ENCODE measurements at regions not wholly inside any gene's neighbourhood (a gene's known extent, or its start where the extent isn't known, plus 50 kb on each side); places are given as distances from the start of the nearest gene placed in this dataset.
A peak's percentile ranks its signal among the peaks of the same experiment; 100 is the strongest.

GRCh38 chr12:71262466-71262865 lies 104.7 kb upstream of the TSPAN8 start:
- TF ChIP-seq, protein P1, sequence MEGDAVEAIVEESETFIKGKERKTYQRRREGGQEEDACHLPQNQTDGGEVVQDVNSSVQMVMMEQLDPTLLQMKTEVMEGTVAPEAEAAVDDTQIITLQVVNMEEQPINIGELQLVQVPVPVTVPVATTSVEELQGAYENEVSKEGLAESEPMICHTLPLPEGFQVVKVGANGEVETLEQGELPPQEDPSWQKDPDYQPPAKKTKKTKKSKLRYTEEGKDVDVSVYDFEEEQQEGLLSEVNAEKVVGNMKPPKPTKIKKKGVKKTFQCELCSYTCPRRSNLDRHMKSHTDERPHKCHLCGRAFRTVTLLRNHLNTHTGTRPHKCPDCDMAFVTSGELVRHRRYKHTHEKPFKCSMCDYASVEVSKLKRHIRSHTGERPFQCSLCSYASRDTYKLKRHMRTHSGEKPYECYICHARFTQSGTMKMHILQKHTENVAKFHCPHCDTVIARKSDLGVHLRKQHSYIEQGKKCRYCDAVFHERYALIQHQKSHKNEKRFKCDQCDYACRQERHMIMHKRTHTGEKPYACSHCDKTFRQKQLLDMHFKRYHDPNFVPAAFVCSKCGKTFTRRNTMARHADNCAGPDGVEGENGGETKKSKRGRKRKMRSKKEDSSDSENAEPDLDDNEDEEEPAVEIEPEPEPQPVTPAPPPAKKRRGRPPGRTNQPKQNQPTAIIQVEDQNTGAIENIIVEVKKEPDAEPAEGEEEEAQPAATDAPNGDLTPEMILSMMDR (IDR thresholded peaks at IDR 0.05; ENCODE audit: unreplicated experiment) = no peak
- H3K4me1 Mint-ChIP-seq (ENCODE audit: insufficient read depth, unreplicated experiment) = no peaks in the 10 kb centered on the region

GRCh38 chr12:71252473-71252872 lies 94.7 kb upstream of the TSPAN8 start:
- no peak overlapping the region for H3K4me3 Mint-ChIP-seq (ENCODE audit: unreplicated experiment)
- TF ChIP-seq, protein P1 (IDR thresholded peaks at IDR 0.05; ENCODE audit: unreplicated experiment) = no peak
- no TSS peak for BruUV-seq (replicated peaks)
- POLR2A ChIA-PET = no interaction called here
- intact Hi-C loops (cut with micrococcal nuclease) = no loop called here
- no peaks in the 10 kb centered on the region for H3K36me3 Mint-ChIP-seq (ENCODE audit: insufficient read depth, unreplicated experiment)
- CTCF ChIA-PET = no interaction called here
- peaks cover 15% of the 10 kb centered on the region for H3K9me3 Mint-ChIP-seq (ENCODE audit: unreplicated experiment)
- H3K27ac Mint-ChIP-seq (ENCODE audit: low read depth, unreplicated experiment) = no peak overlapping the region
- H3K27me3 Mint-ChIP-seq (ENCODE audit: insufficient read depth, unreplicated experiment) = peaks cover 13% of the 10 kb centered on the region
- DNase-seq (ENCODE audit: unreplicated experiment) = no peak
- peaks cover 7% of the 10 kb centered on the region for H3K4me1 Mint-ChIP-seq (ENCODE audit: insufficient read depth, unreplicated experiment)

More at GRCh38 chr12:71262466-71262865, 104.7 kb upstream of the TSPAN8 start:
- DNase-seq (ENCODE audit: unreplicated experiment) = no peak
- Mint-ChIP-seq H3K27me3 (ENCODE audit: insufficient read depth, unreplicated experiment) (peaks cover 22% of the 10 kb centered on the region), H3K27ac (ENCODE audit: low read depth, unreplicated experiment) (no peak overlapping the region), H3K9me3 (ENCODE audit: unreplicated experiment) (no peaks in the 10 kb centered on the region), H3K4me3 (ENCODE audit: unreplicated experiment) (no peak overlapping the region), H3K36me3 (ENCODE audit: insufficient read depth, unreplicated experiment) (no peaks in the 10 kb centered on the region)
- intact Hi-C loops (cut with micrococcal nuclease) = no loop called here
- POLR2A ChIA-PET = no interaction called here
- BruUV-seq (replicated peaks) = no TSS peak
- CTCF ChIA-PET = interaction anchor here (0.6 kb wide), 1 partner anchor 366 kb away, joined by 3 read pairs; no protein-coding TSS in a partner anchor

GRCh38 chr12:71250166-71250565 lies 92.4 kb upstream of the TSPAN8 start:
- TF ChIP-seq, protein P1 (IDR thresholded peaks at IDR 0.05; ENCODE audit: unreplicated experiment) = no peak
- CTCF ChIA-PET = interaction anchor here (0.9 to 1.3 kb wide), 2 partner anchors 16 to 142 kb away, joined by 4 read pairs; no protein-coding TSS in a partner anchor
- Mint-ChIP-seq H3K4me3 (ENCODE audit: unreplicated experiment) (no peak overlapping the region), H3K9me3 (ENCODE audit: unreplicated experiment) (peaks cover 15% of the 10 kb centered on the region), H3K27ac (ENCODE audit: low read depth, unreplicated experiment) (no peak overlapping the region), H3K36me3 (ENCODE audit: insufficient read depth, unreplicated experiment) (no peaks in the 10 kb centered on the region), H3K27me3 (ENCODE audit: insufficient read depth, unreplicated experiment) (peaks cover 6% of the 10 kb centered on the region), H3K4me1 (ENCODE audit: insufficient read depth, unreplicated experiment) (peaks cover 7% of the 10 kb centered on the region)
- POLR2A ChIA-PET = interaction anchor here (0.7 kb wide), 1 partner anchor 575 kb away, joined by 3 read pairs; no protein-coding TSS in a partner anchor
- no TSS peak for BruUV-seq (replicated peaks)
- peak; percentile 12 for DNase-seq (ENCODE audit: unreplicated experiment)
- intact Hi-C loops (cut with micrococcal nuclease) = no loop called here

GRCh38 chr12:71243370-71243769 lies 85.6 kb upstream of the TSPAN8 start:
- DNase-seq (ENCODE audit: unreplicated experiment) = no peak
- ChIA-PET POLR2A (no interaction called here), CTCF (no interaction called here)
- BruUV-seq (replicated peaks) = no TSS peak
- Mint-ChIP-seq H3K9me3 (ENCODE audit: unreplicated experiment) (no peaks in the 10 kb centered on the region), H3K4me1 (ENCODE audit: insufficient read depth, unreplicated experiment) (no peaks in the 10 kb centered on the region), H3K4me3 (ENCODE audit: unreplicated experiment) (no peak overlapping the region), H3K36me3 (ENCODE audit: insufficient read depth, unreplicated experiment) (no peaks in the 10 kb centered on the region), H3K27ac (ENCODE audit: low read depth, unreplicated experiment) (no peak overlapping the region), H3K27me3 (ENCODE audit: insufficient read depth, unreplicated experiment) (peaks cover 20% of the 10 kb centered on the region)
- TF ChIP-seq, protein P1 (IDR thresholded peaks at IDR 0.05; ENCODE audit: unreplicated experiment) = no peak
- intact Hi-C loops (cut with micrococcal nuclease) = no loop called here
